ENCODE measurements at regions not wholly inside any gene's neighbourhood (a gene's known extent, or its start where the extent isn't known, plus 50 kb on each side); places are given as distances from the start of the nearest gene placed in this dataset.
"Not testable (repeated sequence)": the region's sequence is repeated elsewhere in the genome, so short reads cannot be mapped to it uniquely, and the experiment has no call there.

- TF ChIP-seq, protein P1, sequence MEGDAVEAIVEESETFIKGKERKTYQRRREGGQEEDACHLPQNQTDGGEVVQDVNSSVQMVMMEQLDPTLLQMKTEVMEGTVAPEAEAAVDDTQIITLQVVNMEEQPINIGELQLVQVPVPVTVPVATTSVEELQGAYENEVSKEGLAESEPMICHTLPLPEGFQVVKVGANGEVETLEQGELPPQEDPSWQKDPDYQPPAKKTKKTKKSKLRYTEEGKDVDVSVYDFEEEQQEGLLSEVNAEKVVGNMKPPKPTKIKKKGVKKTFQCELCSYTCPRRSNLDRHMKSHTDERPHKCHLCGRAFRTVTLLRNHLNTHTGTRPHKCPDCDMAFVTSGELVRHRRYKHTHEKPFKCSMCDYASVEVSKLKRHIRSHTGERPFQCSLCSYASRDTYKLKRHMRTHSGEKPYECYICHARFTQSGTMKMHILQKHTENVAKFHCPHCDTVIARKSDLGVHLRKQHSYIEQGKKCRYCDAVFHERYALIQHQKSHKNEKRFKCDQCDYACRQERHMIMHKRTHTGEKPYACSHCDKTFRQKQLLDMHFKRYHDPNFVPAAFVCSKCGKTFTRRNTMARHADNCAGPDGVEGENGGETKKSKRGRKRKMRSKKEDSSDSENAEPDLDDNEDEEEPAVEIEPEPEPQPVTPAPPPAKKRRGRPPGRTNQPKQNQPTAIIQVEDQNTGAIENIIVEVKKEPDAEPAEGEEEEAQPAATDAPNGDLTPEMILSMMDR (IDR thresholded peaks at IDR 0.05) = not testable (repeated sequence)
- not testable (repeated sequence) for TF ChIP-seq POLR2A (IDR thresholded peaks at IDR 0.05)
These were observed 147.6 kb upstream of the FERMT1 start for GRCh38 chr20:6270404-6270803.

Data from breast epithelium (tissue), 3 donors.